Neural cell (in vitro differentiated cells): ENCODE measurements at regions not wholly inside any gene's neighbourhood (a gene's known extent, or its start where the extent isn't known, plus 50 kb on each side); places are given as distances from the start of the nearest gene placed in this dataset.

Experiments
- CTCF ChIP-seq: fragments of 450-650 bp; IDR thresholded peaks from 2 replicates; pipeline ENCODE4 v1.5.1; 2014; ENCODE audit warnings: antibody characterized with exemption, mild to moderate bottlenecking, moderate library complexity; ENCODE audit not compliant: poor library complexity, severe bottlenecking
- EP300 ChIP-seq: fragments of 450-650 bp; conservative IDR thresholded peaks from 2 replicates; pipeline ENCODE4 v1.6.1; 2014; ENCODE audit warnings: antibody characterized with exemption, mild to moderate bottlenecking, moderate library complexity; ENCODE audit not compliant: poor library complexity, severe bottlenecking
- EZH2 ChIP-seq: fragments of 200-600, 300-800 bp; shearing (Covaris generic), sonication (generic); IDR thresholded peaks from 2 replicates; pipeline ENCODE4 v1.6.1; 2014; ENCODE audit warnings: antibody characterized with exemption, low read length, borderline replicate concordance, mild to moderate bottlenecking; ENCODE audit not compliant: insufficient read depth, poor library complexity, severe bottlenecking
- POLR2AphosphoS5 ChIP-seq: IDR thresholded peaks from 2 replicates; pipeline ENCODE4 v1.6.1; 2012
- RAD21 ChIP-seq: fragments of 450-650 bp; conservative IDR thresholded peaks from 2 replicates; pipeline ENCODE4 v1.6.1; 2014; ENCODE audit warnings: antibody characterized with exemption, mild to moderate bottlenecking, moderate library complexity
- TAF1 ChIP-seq: IDR thresholded peaks from 2 replicates; pipeline ENCODE4 v1.6.1; 2012; ENCODE audit warnings: low read depth
- TF ChIP-seq, protein P1 (sequence below): IDR thresholded peaks from 2 replicates; pipeline ENCODE4 v1.6.1; 2012; ENCODE audit warnings: borderline replicate concordance

DNA sequence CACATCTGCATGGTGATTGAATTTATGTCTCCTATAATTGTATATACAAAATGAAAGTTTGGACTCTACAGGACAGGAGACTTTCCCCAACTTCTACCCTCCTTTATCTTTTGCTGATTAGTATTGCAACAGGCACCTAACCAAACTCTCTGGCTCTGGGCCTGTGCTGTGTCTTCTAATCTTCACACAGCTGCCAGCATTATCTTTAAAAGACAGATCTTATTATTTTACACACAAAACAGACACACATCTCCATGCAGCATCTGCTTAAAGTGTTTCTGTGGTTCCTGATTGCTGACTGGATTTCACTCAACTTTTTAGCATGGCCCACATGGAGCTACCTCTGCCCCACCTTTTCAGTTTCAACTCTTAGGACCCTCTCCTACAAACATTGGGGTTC, 154.9 kb upstream of the PELI2 start:
- TF ChIP-seq POLR2AphosphoS5 (no peak), CTCF (no peak), RAD21 (no peak), EP300 (no peak), TAF1 (no peak), EZH2 (no peak)
- TF ChIP-seq, protein P1, sequence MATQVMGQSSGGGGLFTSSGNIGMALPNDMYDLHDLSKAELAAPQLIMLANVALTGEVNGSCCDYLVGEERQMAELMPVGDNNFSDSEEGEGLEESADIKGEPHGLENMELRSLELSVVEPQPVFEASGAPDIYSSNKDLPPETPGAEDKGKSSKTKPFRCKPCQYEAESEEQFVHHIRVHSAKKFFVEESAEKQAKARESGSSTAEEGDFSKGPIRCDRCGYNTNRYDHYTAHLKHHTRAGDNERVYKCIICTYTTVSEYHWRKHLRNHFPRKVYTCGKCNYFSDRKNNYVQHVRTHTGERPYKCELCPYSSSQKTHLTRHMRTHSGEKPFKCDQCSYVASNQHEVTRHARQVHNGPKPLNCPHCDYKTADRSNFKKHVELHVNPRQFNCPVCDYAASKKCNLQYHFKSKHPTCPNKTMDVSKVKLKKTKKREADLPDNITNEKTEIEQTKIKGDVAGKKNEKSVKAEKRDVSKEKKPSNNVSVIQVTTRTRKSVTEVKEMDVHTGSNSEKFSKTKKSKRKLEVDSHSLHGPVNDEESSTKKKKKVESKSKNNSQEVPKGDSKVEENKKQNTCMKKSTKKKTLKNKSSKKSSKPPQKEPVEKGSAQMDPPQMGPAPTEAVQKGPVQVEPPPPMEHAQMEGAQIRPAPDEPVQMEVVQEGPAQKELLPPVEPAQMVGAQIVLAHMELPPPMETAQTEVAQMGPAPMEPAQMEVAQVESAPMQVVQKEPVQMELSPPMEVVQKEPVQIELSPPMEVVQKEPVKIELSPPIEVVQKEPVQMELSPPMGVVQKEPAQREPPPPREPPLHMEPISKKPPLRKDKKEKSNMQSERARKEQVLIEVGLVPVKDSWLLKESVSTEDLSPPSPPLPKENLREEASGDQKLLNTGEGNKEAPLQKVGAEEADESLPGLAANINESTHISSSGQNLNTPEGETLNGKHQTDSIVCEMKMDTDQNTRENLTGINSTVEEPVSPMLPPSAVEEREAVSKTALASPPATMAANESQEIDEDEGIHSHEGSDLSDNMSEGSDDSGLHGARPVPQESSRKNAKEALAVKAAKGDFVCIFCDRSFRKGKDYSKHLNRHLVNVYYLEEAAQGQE, result no peak
